GM20000 (cell line): ENCODE measurements at regions not wholly inside any gene's neighbourhood (a gene's known extent, or its start where the extent isn't known, plus 50 kb on each side); places are given as distances from the start of the nearest gene placed in this dataset.

ENCODE experiments used
- DNase-seq: peaks from one replicate; pipeline ENCODE4 v3.0.0; 2012; ENCODE audit warnings: low spot score
- TF ChIP-seq, protein P1 (sequence below): IDR thresholded peaks from 2 replicates; pipeline ENCODE4 v1.5.1; 2012; ENCODE audit warnings: mild to moderate bottlenecking, control low read depth; ENCODE audit errors: extremely low read depth, missing control alignments

DNA sequence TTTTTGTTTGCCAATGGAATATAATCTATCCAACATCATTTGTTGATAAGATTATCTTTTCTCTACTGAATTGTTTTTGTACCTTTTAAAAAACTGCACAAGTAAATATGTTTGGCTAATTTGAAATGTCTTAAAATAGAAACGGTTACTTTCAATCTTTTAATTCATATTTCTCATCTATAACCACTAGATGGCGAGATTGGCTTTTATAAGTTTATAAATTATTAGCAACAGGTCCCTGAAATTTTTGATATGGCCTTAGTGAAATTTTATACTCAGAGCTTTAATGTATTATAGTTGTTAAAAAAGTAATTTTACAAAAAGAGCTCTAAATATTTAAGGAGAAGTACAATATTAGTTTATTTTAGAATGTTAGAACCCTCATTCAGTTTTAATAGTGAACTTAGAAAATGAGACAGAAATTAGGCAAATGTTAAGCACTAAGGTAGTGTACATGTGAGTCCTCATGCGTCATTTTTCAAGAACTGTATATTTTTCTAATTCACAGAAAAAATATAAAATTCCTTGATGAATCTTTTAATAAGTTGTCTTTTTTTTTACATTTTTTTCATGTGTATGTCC, 592.5 kb downstream of the ARL4A start:
- TF ChIP-seq, protein P1, sequence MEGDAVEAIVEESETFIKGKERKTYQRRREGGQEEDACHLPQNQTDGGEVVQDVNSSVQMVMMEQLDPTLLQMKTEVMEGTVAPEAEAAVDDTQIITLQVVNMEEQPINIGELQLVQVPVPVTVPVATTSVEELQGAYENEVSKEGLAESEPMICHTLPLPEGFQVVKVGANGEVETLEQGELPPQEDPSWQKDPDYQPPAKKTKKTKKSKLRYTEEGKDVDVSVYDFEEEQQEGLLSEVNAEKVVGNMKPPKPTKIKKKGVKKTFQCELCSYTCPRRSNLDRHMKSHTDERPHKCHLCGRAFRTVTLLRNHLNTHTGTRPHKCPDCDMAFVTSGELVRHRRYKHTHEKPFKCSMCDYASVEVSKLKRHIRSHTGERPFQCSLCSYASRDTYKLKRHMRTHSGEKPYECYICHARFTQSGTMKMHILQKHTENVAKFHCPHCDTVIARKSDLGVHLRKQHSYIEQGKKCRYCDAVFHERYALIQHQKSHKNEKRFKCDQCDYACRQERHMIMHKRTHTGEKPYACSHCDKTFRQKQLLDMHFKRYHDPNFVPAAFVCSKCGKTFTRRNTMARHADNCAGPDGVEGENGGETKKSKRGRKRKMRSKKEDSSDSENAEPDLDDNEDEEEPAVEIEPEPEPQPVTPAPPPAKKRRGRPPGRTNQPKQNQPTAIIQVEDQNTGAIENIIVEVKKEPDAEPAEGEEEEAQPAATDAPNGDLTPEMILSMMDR = no peak
- no peak for DNase-seq

DNA sequence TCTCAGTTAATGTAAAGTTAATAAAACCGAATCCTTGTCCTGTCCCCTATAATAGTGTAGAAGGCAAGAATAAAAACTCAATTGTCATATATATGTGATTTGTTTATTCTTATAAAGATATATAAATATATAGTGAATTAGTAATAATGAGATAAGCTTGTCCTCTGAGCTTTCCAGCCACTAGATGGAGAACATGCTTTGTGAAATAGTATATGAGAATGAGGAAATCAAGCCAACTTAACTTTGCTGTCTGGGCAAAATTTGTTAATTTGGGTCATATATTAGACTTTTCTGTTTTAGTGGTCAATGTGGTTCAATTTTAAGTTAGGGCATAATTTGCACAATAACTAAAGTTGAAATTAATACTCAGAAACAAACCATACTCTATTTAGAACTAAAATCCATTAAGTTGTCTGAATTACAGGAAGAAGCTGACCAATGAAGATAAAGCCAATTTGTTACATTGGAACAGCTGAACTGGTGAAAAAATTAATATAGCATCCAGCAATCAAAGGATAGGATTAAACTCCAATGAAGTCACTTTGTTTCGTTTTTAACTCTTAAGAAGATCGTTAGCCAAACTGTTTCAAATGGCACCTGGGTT, 595.0 kb downstream of the ARL4A start:
- DNase-seq = no peak
- TF ChIP-seq, protein P1 = no peak

DNA sequence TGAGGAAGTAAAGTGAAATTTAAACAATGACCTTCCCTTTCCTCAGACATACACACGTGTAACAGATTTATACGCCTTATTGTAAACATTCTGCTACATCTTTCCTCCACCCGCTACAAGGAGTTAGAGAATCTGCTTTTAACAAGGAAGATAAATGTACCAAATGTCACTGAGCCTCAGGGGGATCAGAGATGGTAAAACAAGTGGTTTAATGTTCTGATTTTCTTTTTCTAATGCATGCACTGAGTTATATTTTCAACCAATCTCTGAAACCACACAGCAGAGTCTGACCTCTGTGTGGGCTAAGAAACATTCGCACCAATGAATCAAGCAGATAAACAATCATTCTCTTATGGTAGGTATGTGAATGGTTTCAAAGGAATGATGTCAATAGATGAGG, 599.5 kb downstream of the ARL4A start:
- TF ChIP-seq, protein P1 = no peak
- DNase-seq = no peak

DNA sequence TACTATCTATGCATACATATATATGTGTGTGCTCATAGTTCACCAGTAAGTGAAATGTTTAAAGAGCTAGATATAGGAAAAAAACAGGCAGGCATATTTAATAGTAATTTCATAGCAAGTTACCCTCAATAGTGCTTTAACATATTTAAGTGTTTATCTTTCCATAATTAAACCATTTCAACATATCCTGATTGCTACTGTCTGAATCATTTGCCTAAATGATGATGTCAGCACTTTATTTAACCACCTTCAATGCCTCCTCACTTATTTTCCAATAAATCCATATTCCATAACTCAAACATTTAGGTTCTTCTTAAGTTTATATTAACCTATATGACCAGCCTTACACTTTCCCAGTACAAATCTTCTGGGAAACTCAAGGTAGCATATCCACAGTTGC, 601.1 kb downstream of the ARL4A start:
- TF ChIP-seq, protein P1 = no peak
- no peak for DNase-seq

DNA sequence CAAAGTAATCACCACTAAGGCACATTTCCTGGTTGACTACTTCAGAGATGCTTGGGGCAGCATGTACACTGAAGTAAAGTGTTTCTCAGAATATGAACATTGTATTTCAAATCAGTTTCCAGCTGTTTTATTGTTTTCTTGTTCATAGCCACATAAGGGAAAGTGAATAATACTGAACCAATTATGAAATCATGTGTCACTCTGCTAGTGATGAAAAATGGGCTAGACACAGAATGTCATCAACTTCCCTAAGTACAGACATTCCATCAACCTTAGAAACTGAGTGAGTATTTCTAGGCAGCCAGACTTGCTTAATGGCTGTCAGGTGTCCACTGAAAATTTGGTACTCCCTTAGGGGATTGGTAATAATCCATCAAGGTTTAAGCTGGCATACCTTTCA, 603.5 kb downstream of the ARL4A start:
- DNase-seq = no peak
- TF ChIP-seq, protein P1 = no peak

DNA sequence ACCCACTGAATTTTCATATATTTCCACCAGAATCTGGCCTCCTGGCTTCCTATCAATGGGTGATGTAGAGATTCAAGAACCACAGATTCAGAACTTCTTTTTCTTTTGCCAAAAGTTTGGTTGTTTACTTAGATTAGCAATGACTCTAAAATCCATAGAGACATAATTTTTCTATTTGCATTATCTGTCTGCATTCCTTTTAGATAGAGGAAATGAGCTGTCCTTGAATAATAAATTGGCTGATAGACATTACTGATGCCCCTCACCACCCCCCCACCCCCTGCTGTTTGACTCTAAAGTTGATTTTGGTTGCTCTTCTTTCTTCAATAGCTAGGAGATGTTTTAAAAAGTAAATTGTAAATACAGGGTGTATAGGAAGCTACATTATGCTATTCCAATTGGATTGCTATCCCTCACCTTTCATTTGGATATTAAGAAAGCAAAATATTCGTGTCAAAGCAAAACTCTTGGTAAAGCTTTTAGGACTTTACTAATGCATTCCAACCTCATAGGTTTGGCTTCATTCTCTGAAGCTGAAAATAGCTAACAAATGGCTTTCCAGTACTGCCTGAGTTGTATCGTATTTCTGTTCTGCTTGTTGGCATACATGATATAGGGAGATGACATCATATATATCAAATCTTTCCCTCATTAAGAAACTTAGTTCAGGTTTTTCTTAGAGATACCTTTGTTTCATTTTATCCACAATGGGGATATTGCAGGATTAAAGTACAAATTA, 606.0 kb downstream of the ARL4A start:
- no peak for DNase-seq
- TF ChIP-seq, protein P1 = no peak

DNA sequence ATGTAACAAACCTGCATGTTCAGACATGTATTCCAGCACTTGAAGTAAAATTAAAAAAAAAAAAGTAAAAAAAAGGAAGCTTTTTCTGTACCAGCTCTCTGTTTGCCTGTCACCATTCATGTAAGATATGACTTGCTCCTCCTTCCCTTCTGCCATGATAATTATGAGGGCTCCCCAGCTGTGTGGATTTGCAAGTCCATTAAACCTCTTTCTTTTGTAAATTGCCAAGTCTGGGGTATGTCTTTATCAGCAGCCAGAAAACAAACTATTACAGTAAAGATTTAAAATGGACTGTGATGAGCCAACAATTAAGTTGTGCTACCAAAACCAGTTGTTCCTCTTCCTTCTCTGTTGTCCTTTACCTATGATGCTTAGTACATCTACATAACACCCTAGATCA, 619.6 kb downstream of the ARL4A start:
- TF ChIP-seq, protein P1 = no peak
- DNase-seq = no peak
